Left ventricle myocardium superior (tissue), 1 donor: ENCODE measurements at regions not wholly inside any gene's neighbourhood (a gene's known extent, or its start where the extent isn't known, plus 50 kb on each side); places are given as distances from the start of the nearest gene placed in this dataset.
A peak's percentile ranks its signal among the peaks of the same experiment; 100 is the strongest.

Source experiments
- ATAC-seq: fragments of 200-7000 bp; cut with Tn5 transposase; one replicate; pipeline ENCODE4 v1.9.1; 2020; ENCODE audit warnings: mild to moderate bottlenecking, moderate library complexity
- DNase-seq: peaks from one replicate; pipeline ENCODE4 v3.0.0-alpha.2; 2020
- intact Hi-C: fragments of 100-400 bp; cut with micrococcal nuclease; formaldehyde crosslinking; loops from one replicate; pipeline ENCODE4 v1.11.0; 2022
- donor health status: DM: no; HTN: yes; CAD: no; lungs with severe emphysema.

DNA sequence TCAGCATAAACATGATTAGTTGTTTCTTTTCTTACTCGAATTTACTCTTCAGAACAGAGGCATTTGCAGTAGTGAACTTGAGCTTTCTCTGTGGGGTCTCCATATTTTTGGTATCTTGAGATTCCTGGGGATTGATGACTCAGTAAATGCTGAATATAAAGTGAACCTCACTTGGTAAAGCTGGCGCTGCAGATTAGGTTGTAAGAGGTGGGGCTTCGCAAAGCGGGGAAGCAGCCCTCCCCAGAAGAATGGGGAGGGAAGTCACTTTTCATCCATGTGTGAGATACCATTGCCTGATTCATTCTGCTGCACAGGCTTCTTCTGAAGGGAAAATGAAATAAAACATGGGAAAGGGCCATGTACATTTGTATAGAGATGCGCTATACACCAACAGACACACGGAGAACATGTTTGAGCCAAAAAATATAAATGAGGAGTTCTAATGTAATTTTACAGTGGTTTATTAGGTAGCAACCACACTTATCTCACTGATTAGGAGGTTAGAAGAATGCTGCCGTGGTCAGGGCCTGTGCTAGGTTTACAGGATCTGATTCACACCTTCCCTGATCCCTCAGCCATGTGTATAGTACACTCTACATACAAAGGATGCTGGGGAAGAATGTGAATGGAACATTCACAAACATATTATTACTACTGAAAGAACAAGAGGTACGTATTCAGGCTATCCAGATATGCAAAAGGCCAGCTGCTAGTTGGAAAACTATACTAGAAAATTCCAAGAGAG, 63.5 kb downstream of the DNTTIP2 start:
- DNase-seq = no peak
- ATAC-seq = no peak
- intact Hi-C loops = loop anchor here (2.0 kb wide), 1 partner anchor 187 kb away; no protein-coding TSS in a partner anchor

DNA sequence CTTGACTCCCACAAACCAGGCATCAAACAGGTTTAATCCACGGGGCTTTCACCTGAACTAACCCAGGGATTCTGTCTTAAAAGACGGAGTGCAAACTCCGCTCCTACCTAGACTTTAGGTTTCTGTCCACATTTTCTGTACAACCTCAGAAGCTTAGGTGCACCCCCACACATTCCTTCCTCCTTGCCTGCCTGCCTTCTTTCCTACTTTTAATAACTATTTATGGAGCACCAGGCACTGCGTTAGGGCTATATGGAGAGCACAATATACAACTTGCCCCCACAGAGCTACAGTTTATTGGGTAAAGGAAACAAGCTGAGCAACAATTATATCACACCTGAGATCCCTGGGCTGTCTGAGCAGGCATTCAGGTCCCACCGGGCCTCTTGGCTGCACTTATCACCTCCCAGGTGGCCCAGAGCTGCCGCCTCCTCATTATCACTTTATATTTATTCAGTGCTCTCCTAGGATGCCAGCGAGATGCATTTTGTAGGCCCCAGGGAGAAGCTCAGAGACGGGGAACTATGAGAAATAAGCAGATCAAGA, 64.1 kb downstream of the DNTTIP2 start:
- DNase-seq (no peak), ATAC-seq (no peak)
- intact Hi-C loops = loop anchor here (2.0 kb wide), 1 partner anchor 186 kb away; no protein-coding TSS in a partner anchor

- intact Hi-C loops = loop anchor here (2.0 kb wide), 1 partner anchor 185 kb away; no protein-coding TSS in a partner anchor
- DNase-seq (no peak), ATAC-seq (peak; percentile 83)
These were observed 64.8 kb downstream of the DNTTIP2 start for GRCh38 chr1:93814059-93814794.

- ATAC-seq = no peak
- intact Hi-C loops = no loop called here
- DNase-seq = no peak
These were observed 65.9 kb downstream of the DNTTIP2 start for GRCh38 chr1:93813076-93813475.

DNA sequence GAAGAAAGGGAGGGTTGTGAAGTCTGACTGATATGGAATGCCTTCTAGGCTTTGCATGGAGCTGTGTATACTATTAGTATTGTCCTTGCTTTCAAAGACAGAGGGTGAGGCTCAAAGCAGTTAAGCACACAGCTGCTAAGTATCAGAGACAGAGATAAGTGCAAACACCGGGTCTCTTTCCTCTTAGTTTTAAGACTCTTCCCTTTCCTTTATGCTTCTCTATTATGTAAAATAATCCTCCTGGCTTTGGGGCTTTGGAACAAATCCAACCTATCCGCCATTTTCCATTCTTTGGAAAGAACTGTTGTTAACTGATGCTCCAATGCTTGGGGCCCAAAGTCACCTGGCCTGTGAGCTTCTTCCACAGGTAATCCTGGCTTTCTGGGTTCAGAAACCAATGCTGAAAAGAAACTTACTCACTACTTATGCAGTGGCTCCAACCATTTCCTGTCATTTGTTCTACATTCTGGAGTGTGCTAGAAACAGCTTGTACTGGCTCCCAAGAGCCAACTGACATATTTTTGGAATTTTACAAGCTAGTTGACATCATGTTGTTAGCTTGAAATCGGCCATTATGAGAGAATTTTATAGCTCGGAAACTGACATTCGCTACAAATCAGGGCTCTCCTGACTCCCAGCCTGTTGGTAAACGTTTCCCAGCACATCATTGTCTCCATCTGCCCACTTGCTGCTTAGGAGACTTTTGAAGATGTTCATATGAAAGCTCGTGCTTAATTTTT, 67.5 kb downstream of the DNTTIP2 start:
- intact Hi-C loops = no loop called here
- ATAC-seq (peak; percentile 47), DNase-seq (no peak)

DNA sequence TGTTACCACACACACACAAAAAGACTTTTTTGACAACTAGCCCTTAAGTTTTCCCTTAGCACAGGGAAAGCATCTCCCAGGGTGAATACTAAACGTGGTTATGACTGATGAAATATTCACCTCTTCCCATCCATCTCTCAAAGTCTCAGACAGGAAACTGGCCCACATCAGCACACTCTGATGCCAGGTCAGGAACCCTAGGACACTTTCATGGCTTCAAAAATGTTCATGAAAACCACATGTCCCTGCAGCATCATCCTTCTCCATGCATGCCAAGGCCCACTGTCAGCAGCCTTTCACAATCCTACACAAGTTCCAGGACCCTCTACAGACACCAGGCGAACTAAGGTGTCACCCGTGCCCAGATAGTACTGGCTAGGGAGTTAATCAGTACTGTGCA, 68.7 kb downstream of the DNTTIP2 start:
- no peak for ATAC-seq
- intact Hi-C loops = no loop called here

DNA sequence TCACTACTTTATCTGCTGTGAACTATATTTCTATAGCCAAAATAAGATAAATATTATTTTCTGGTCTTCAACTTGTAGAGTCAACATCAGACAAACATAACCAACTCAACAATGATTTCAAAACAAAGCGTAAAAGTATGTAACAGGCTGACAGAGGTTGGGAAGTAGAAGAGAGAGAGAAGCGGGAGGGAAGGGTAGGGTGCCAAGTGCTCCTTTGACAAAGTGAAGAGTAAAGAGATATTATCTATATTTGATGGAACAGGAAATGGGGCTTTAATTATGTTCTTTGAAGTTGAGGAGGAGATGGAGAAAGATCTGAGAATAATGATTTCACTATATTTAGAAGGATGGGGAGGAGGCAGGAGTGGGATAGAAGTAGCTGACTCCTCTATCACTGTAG, 70.1 kb downstream of the DNTTIP2 start:
- intact Hi-C loops = no loop called here
- no peak for DNase-seq
- no peak for ATAC-seq

More for the DNA sequence above, 68.7 kb downstream of the DNTTIP2 start:
- DNase-seq = no peak

GRCh38 chr1:93807311-93807930, 71.6 kb downstream of the DNTTIP2 start:
- no peak for ATAC-seq
- DNase-seq = no peak
- intact Hi-C loops = no loop called here

GRCh38 chr1:93805027-93805610, 73.9 kb downstream of the DNTTIP2 start:
- intact Hi-C loops = no loop called here
- ATAC-seq = no peak

DNA sequence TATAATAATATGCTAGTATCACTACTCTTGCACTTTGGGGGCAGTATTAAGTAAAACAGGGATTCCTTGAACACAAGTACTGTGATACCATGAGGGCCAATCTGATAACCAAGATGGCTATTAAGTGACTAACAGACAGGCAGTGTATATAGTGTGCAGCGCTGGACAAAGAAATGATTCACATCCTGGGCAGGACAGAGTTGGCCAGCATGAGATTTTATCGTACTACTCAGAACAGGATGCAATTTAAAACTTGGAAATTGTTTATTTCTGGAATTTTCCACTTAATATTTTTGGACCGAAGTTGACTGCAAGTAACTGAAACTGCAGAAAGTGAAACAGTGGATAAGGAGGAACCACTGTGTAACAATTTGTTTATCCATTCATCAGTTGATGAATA, 74.6 kb downstream of the DNTTIP2 start:
- no peak for DNase-seq

More at GRCh38 chr1:93805027-93805610, 73.9 kb downstream of the DNTTIP2 start:
- DNase-seq = no peak

DNA sequence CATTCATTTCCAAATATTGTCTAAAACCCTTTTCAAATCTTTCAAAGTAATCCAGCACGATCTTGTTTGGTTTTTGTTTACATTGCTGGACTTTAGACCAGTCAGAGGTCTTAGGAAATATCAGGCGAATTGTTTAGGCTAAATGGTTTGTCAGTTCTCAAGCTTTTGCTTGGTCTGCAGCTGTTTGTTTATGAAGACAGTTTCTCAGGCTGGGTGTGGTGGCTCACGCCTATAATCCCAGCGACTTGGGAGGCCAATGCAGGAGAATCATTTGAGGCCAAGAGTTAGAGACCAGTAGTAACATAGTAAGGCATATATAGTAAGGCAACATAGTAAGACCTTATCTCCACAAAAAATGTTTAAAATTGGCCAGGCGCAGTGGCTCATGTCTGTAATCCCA, 77.5 kb downstream of the DNTTIP2 start:
- no peak for DNase-seq
- intact Hi-C loops = no loop called here
- ATAC-seq = no peak

More for the DNA sequence above, 74.6 kb downstream of the DNTTIP2 start:
- peak; percentile 97 for ATAC-seq
- intact Hi-C loops = no loop called here

DNA sequence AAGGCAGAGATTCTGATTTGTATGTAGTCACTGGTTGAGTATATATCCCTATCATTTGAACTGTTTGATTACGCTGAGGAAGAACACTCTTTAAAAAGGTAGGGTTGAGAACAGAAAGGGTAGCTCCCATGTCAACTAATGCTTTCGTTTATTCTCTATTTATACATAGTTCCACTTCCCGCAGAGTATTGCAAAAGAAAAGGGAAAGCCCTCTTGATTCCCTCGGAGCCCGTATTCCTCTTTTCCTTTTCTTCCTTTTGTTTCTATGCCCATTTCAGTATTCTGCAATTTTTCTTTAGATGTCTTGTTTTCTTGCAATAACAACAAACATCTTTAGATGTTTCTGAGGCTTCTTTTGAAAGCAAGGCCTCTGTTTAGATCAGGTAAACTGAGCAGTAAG, 78.2 kb downstream of the DNTTIP2 start:
- intact Hi-C loops = no loop called here
- ATAC-seq (no peak), DNase-seq (no peak)

DNA sequence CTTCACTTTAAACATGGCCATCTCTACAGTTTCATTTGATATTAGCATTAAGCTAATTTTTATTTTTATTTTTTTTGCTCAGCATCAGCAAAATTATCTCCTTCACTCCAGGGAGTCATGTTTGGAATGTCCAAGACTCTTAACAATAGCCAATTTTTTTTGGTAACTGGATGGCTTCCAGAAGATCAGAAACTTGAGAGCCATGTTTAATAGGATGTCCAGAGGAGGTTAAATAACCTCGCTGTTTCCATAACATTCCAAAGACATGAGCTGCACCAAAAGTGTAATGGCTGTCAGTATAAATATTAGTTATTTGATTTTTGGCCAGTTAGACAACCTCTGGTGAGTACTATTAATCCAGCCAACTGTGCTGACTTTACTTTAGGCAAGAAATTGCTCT, 80.7 kb downstream of the DNTTIP2 start:
- DNase-seq (no peak), ATAC-seq (peak; percentile 59)
- intact Hi-C loops = no loop called here

- intact Hi-C loops = no loop called here
- no peak for DNase-seq
- no peak for ATAC-seq
These were observed 94.5 kb downstream of the DNTTIP2 start for GRCh38 chr1:93784538-93784937.

- no peak for DNase-seq
- ATAC-seq = no peak
- intact Hi-C loops = no loop called here
These were observed 95.1 kb downstream of the DNTTIP2 start for GRCh38 chr1:93783876-93784275.

GRCh38 chr1:93779540-93780165, 98.0 kb upstream of the BCAR3 start:
- DNase-seq (no peak), ATAC-seq (no peak)
- intact Hi-C loops = no loop called here

- no peak for ATAC-seq
- intact Hi-C loops = no loop called here
These were observed 96.8 kb upstream of the BCAR3 start for GRCh38 chr1:93778457-93778856.

DNA sequence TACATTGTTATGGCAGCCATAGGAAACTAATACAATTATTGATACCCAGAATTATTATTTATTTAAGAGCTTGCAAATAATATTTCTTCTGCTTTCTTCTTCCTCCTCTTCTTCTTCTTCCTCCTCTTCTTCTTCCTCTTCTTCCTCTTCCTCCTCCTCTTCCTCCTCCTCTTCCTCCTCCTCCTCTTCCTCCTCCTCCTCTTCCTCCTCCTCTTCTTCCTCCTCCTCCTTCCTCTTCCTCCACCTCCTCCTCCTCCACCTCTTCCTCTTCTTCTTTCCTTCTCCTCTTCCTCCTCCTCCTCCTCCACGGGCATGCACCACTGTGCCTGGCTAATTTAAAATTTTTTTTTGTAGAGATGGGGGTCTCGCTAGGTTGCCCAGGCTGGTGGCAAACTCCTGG, 95.6 kb upstream of the BCAR3 start:
- ATAC-seq (no peak), DNase-seq (no peak)
- intact Hi-C loops = no loop called here

More at GRCh38 chr1:93778457-93778856, 96.8 kb upstream of the BCAR3 start:
- DNase-seq = no peak
